ENCODE measurements at regions not wholly inside any gene's neighbourhood (a gene's known extent, or its start where the extent isn't known, plus 50 kb on each side); places are given as distances from the start of the nearest gene placed in this dataset.

- no peak for TF ChIP-seq CTCF (IDR thresholded peaks at IDR 0.05)
- no peak for TF ChIP-seq EP300 (IDR thresholded peaks at IDR 0.05)
- TF ChIP-seq POLR2A (IDR thresholded peaks at IDR 0.05), result no peak
Measured at GRCh38 chr7:97272237-97272975, 154.9 kb downstream of the SDHAF3 start.

All from gastroesophageal sphincter (tissue), 3 donors.